ENCODE measurements at regions not wholly inside any gene's neighbourhood (a gene's known extent, or its start where the extent isn't known, plus 50 kb on each side); places are given as distances from the start of the nearest gene placed in this dataset.

GRCh38 chr18:4854671-4855070 lies 342.4 kb downstream of the AKAIN1 start:
- no peak for DNase-seq (ENCODE audit: low spot score)

- no peak for DNase-seq (ENCODE audit: low spot score)
These were observed 345.6 kb downstream of the AKAIN1 start for GRCh38 chr18:4851301-4851976.

GRCh38 chr18:4847056-4847455 lies 350.0 kb downstream of the AKAIN1 start:
- DNase-seq (ENCODE audit: low spot score): no peak

- DNase-seq (ENCODE audit: low spot score): no peak
These were observed 352.7 kb downstream of the AKAIN1 start for GRCh38 chr18:4844320-4844719.

GRCh38 chr18:4843771-4844170 lies 353.3 kb downstream of the AKAIN1 start:
- no peak for DNase-seq (ENCODE audit: low spot score)

- no peak for DNase-seq (ENCODE audit: low spot score)
These were observed 354.3 kb downstream of the AKAIN1 start for GRCh38 chr18:4842751-4843150.

GRCh38 chr18:4842287-4842686 lies 354.8 kb downstream of the AKAIN1 start:
- no peak for DNase-seq (ENCODE audit: low spot score)

- DNase-seq (ENCODE audit: low spot score): no peak
These were observed 357.4 kb downstream of the AKAIN1 start for GRCh38 chr18:4839639-4840038.

GRCh38 chr18:4836141-4836540 lies 360.9 kb downstream of the AKAIN1 start:
- no peak for DNase-seq (ENCODE audit: low spot score)

GRCh38 chr18:4831791-4832375 lies 365.2 kb downstream of the AKAIN1 start:
- DNase-seq (ENCODE audit: low spot score): no peak

GRCh38 chr18:4831127-4831526 lies 365.9 kb downstream of the AKAIN1 start:
- no peak for DNase-seq (ENCODE audit: low spot score)

GRCh38 chr18:4823091-4823490 lies 368.0 kb upstream of the DLGAP1 start:
- no peak for DNase-seq (ENCODE audit: low spot score)

- no peak for DNase-seq (ENCODE audit: low spot score)
These were observed 366.7 kb upstream of the DLGAP1 start for GRCh38 chr18:4821801-4822200.

- no peak for DNase-seq (ENCODE audit: low spot score)
These were observed 362.6 kb upstream of the DLGAP1 start for GRCh38 chr18:4817665-4818064.

GRCh38 chr18:4813708-4814107 lies 358.6 kb upstream of the DLGAP1 start:
- no peak for DNase-seq (ENCODE audit: low spot score)

- no peak for DNase-seq (ENCODE audit: low spot score)
These were observed 353.8 kb upstream of the DLGAP1 start for GRCh38 chr18:4808891-4809290.

- no peak for DNase-seq (ENCODE audit: low spot score)
These were observed 352.6 kb upstream of the DLGAP1 start for GRCh38 chr18:4807604-4808293.

- DNase-seq (ENCODE audit: low spot score): no peak
These were observed 351.2 kb upstream of the DLGAP1 start for GRCh38 chr18:4806331-4806730.

- DNase-seq (ENCODE audit: low spot score): no peak
These were observed 347.2 kb upstream of the DLGAP1 start for GRCh38 chr18:4802296-4802695.

- DNase-seq (ENCODE audit: low spot score): no peak
These were observed 346.0 kb upstream of the DLGAP1 start for GRCh38 chr18:4801151-4801550.

- DNase-seq (ENCODE audit: low spot score): no peak
These were observed 342.0 kb upstream of the DLGAP1 start for GRCh38 chr18:4797002-4797685.

- DNase-seq (ENCODE audit: low spot score): no peak
These were observed 334.4 kb upstream of the DLGAP1 start for GRCh38 chr18:4789506-4789905.

GRCh38 chr18:4781873-4782272 lies 326.8 kb upstream of the DLGAP1 start:
- DNase-seq (ENCODE audit: low spot score): no peak

All from COLO829 (cell line).